Vagina (tissue), 2 donors: ENCODE measurements at regions not wholly inside any gene's neighbourhood (a gene's known extent, or its start where the extent isn't known, plus 50 kb on each side); places are given as distances from the start of the nearest gene placed in this dataset.

ENCODE experiments used
- DNase-seq, 2 donors: peaks; one replicate each; pipeline ENCODE4 v3.0.0-alpha.2; 2017; ENCODE audit errors: extremely low spot score in 2 of 2
- H3K27ac ChIP-seq: fragments of 200-600 bp; sonication (generic); one replicate; pipeline ENCODE4 v1.5.1; 2019
- H3K27me3 ChIP-seq: fragments of 200-600 bp; sonication (generic); one replicate; pipeline ENCODE4 v1.5.1; 2019
- H3K36me3 ChIP-seq, 2 donors: fragments of 200-600 bp; sonication (generic); one replicate each; pipeline ENCODE4 v1.5.1; 2017 to 2019
- H3K4me1 ChIP-seq: fragments of 200-600 bp; sonication (generic); one replicate; pipeline ENCODE4 v1.5.1; 2019
- H3K4me3 ChIP-seq, 2 donors: fragments of 200-600 bp; sonication (generic); 1 replicate in 1 of 2; 2 replicates in 1 of 2; pipeline ENCODE4 v1.5.1; 2016 to 2019
- H3K9me3 ChIP-seq: fragments of 200-600 bp; sonication (generic); one replicate; pipeline ENCODE4 v1.5.1; 2019
- POLR2A ChIP-seq, 2 donors: fragments of 450-650 bp; IDR thresholded peaks; one replicate each; pipeline ENCODE4 v1.6.1; 2017; ENCODE audit warnings: antibody characterized with exemption in 2 of 2, mild to moderate bottlenecking in 2 of 2, moderate library complexity in 2 of 2
- POLR2AphosphoS5 ChIP-seq, 2 donors: sonication (generic); formaldehyde crosslinking; IDR thresholded peaks; one replicate each; pipeline ENCODE4 v1.9.0; 2017; ENCODE audit warnings: antibody characterized with exemption in 2 of 2, mild to moderate bottlenecking in 2 of 2, low read depth in 1 of 2; ENCODE audit not compliant: insufficient read depth in 1 of 2
- intact Hi-C: fragments of 100-400 bp; cut with DNase I; formaldehyde crosslinking; loops from one replicate; pipeline ENCODE4 v1.15.1; 2023
- TF ChIP-seq, protein P1 (sequence below), 3 experiments: fragments of 450-650 bp in 2 of 3; fragments of 200-600 bp in 1 of 3; sonication (generic) in 1 of 3; IDR thresholded peaks; one replicate each; pipeline ENCODE4 v1.5.1; 2017 to 2019; ENCODE audit warnings: antibody characterized with exemption in 3 of 3, mild to moderate bottlenecking in 2 of 3, moderate library complexity in 2 of 3

DNA sequence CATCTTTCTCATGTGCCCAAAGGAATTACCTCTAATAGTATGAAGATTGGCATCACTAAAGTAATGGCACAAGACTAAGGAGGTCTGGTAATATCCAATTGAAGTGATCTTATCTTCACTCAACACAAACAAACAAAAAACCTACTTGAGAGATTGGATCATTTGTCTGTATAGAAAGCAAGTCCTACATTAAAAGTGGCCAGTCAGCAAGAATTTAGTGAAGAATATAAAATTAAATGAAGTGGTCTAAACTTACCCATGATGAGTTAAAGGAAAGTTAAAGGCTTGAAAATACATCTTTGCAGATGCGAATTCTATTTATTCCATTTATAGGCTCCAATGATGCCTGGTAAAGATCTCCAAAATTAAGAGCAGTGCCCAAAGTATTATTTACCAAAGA, 350.3 kb upstream of the PCSK5 start:
- H3K4me1 ChIP-seq: no peaks in the 10 kb centered on the region
- H3K27me3 ChIP-seq: no peaks in the 10 kb centered on the region
- no peak overlapping the region for H3K4me3 ChIP-seq
- TF ChIP-seq, protein P1, sequence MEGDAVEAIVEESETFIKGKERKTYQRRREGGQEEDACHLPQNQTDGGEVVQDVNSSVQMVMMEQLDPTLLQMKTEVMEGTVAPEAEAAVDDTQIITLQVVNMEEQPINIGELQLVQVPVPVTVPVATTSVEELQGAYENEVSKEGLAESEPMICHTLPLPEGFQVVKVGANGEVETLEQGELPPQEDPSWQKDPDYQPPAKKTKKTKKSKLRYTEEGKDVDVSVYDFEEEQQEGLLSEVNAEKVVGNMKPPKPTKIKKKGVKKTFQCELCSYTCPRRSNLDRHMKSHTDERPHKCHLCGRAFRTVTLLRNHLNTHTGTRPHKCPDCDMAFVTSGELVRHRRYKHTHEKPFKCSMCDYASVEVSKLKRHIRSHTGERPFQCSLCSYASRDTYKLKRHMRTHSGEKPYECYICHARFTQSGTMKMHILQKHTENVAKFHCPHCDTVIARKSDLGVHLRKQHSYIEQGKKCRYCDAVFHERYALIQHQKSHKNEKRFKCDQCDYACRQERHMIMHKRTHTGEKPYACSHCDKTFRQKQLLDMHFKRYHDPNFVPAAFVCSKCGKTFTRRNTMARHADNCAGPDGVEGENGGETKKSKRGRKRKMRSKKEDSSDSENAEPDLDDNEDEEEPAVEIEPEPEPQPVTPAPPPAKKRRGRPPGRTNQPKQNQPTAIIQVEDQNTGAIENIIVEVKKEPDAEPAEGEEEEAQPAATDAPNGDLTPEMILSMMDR (IDR thresholded peaks at IDR 0.05): no peak
- TF ChIP-seq POLR2AphosphoS5 (IDR thresholded peaks at IDR 0.05; ENCODE audit: insufficient read depth in 1 of 2, low read depth in 1 of 2) (no peak), POLR2A (IDR thresholded peaks at IDR 0.05) (no peak)
- H3K27ac ChIP-seq: no peak overlapping the region
- no peaks in the 10 kb centered on the region for H3K9me3 ChIP-seq
- DNase-seq: no peak
- H3K36me3 ChIP-seq: no peaks in the 10 kb centered on the region
- intact Hi-C loops: no loop called here

DNA sequence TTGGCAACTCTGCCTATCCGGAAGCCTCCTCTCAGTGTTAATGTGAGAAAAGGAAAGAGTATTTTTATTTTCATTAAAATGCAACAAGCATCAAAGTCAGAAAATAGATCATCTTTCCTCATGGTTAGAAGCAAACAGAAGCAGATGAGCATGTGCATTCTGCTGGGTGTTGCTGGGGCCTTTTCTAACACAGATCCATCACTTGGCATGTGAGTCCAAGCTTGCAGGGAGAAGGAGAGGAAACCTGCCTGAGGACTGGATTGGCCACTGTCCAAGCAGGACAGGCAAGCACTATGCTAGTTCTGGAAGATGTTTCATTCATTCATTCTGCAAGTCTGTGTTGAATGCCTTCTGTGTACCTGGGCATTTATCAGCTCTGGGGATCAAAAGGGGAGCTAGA, 348.7 kb upstream of the PCSK5 start:
- no peaks in the 10 kb centered on the region for H3K9me3 ChIP-seq
- intact Hi-C loops: no loop called here
- H3K36me3 ChIP-seq: no peaks in the 10 kb centered on the region
- no peak overlapping the region for H3K4me3 ChIP-seq
- no peak overlapping the region for H3K27ac ChIP-seq
- DNase-seq: no peak
- TF ChIP-seq, protein P1 (IDR thresholded peaks at IDR 0.05): no peak
- TF ChIP-seq POLR2A (IDR thresholded peaks at IDR 0.05): no peak
- TF ChIP-seq POLR2AphosphoS5 (IDR thresholded peaks at IDR 0.05; ENCODE audit: insufficient read depth in 1 of 2, low read depth in 1 of 2): no peak
- no peaks in the 10 kb centered on the region for H3K27me3 ChIP-seq
- no peaks in the 10 kb centered on the region for H3K4me1 ChIP-seq

DNA sequence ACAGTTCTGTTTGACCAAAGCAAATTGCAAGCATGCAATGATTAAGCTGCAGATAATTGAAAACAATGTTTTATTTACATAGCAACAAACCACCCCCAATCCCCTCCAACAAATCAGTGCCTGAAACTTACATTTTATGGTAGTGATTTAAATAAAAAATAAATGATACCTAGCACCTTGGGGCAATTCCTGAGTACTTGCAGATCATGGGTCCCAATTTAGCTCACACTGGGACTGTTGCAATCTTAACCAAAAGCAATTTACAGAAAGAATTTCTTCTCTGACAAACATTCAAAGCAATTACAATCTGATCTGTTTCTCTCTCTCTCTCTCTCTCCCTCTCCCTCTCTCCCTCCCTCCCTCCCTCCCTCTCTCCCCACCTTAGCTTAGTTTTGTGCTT, 345.7 kb upstream of the PCSK5 start:
- intact Hi-C loops: no loop called here
- TF ChIP-seq, protein P1 (IDR thresholded peaks at IDR 0.05): no peak

DNA sequence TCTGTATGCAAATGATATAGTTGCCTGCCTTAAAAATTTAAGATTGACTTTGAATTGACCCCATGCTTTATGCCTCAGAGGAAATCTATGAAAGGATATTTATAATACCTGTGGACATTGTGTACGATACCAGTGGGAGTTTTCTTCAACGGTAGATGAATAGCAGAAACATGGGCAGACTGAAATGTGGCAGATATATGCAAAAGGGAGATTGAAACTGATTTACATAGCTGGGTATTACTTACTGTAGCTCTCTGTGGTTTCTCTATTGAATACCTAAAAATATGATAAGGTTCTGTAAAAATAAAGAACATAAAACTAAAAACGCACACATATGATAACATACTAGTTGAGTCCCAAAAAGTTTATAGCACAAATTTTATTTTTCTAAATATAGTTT, 345.2 kb upstream of the PCSK5 start:
- no peak overlapping the region for H3K4me3 ChIP-seq
- TF ChIP-seq POLR2A (IDR thresholded peaks at IDR 0.05) (no peak), POLR2AphosphoS5 (IDR thresholded peaks at IDR 0.05; ENCODE audit: insufficient read depth in 1 of 2, low read depth in 1 of 2) (no peak)
- TF ChIP-seq, protein P1 (IDR thresholded peaks at IDR 0.05): no peak
- DNase-seq: no peak
- H3K36me3 ChIP-seq: no peaks in the 10 kb centered on the region
- no peaks in the 10 kb centered on the region for H3K27me3 ChIP-seq
- no peaks in the 10 kb centered on the region for H3K4me1 ChIP-seq
- intact Hi-C loops: no loop called here
- H3K27ac ChIP-seq: no peak overlapping the region
- H3K9me3 ChIP-seq: no peaks in the 10 kb centered on the region

More for the DNA sequence above, 345.7 kb upstream of the PCSK5 start:
- Histone ChIP-seq H3K27ac (no peak overlapping the region), H3K4me3 (no peak overlapping the region), H3K4me1 (no peaks in the 10 kb centered on the region), H3K36me3 (no peaks in the 10 kb centered on the region), H3K9me3 (no peaks in the 10 kb centered on the region), H3K27me3 (no peaks in the 10 kb centered on the region)
- DNase-seq: no peak

DNA sequence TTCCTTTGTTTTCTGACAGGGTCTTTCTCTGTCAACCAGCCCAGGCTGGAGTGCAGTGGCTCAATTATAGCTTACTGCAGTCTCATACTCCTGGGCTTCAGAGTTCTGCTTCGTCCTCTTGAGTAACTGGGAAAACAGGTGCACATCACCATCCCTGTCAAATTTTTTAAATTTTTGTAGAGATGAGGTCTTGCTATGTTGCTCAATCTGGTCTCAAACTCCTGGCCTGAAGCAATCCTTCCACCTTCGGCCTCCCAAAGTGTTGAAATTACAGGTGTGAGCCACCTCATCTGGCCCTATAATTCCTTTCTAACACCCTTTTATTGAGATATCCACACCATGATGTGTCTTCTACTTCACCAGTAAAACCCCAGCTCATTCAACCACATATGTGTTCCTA, 341.6 kb upstream of the PCSK5 start:
- TF ChIP-seq POLR2A (IDR thresholded peaks at IDR 0.05) (no peak), POLR2AphosphoS5 (IDR thresholded peaks at IDR 0.05; ENCODE audit: insufficient read depth in 1 of 2, low read depth in 1 of 2) (no peak)
- TF ChIP-seq, protein P1 (IDR thresholded peaks at IDR 0.05): no peak
- no peak for DNase-seq
- no peaks in the 10 kb centered on the region for H3K9me3 ChIP-seq
- H3K27me3 ChIP-seq: no peaks in the 10 kb centered on the region
- no peaks in the 10 kb centered on the region for H3K36me3 ChIP-seq
- H3K27ac ChIP-seq: no peak overlapping the region
- intact Hi-C loops: no loop called here
- H3K4me3 ChIP-seq: no peak overlapping the region
- no peaks in the 10 kb centered on the region for H3K4me1 ChIP-seq
